GM18498 (cell line): ENCODE measurements at regions not wholly inside any gene's neighbourhood (a gene's known extent, or its start where the extent isn't known, plus 50 kb on each side); places are given as distances from the start of the nearest gene placed in this dataset.

Experiments
- ATAC-seq: cut with Tn5 transposase; IDR thresholded peaks from one replicate; pipeline ENCODE4 v1.9.1; 2021; ENCODE audit warnings: mild to moderate bottlenecking, moderate library complexity; ENCODE audit not compliant: unreplicated experiment

- ATAC-seq: no peak
Measured at GRCh38 chr6:145318952-145319351, 416.4 kb downstream of the EPM2A start.

- ATAC-seq: no peak
Measured at GRCh38 chr6:145319605-145320004, 415.7 kb downstream of the EPM2A start.

- no peak for ATAC-seq
Measured at GRCh38 chr6:145323646-145324045, 411.7 kb downstream of the EPM2A start.

- no peak for ATAC-seq
Measured at GRCh38 chr6:145327586-145327985, 407.7 kb downstream of the EPM2A start.

- no peak for ATAC-seq
Measured at GRCh38 chr6:145329257-145329656, 406.1 kb downstream of the EPM2A start.

GRCh38 chr6:145331066-145331465, 404.3 kb downstream of the EPM2A start:
- ATAC-seq: no peak

GRCh38 chr6:145332011-145332410, 403.3 kb downstream of the EPM2A start:
- ATAC-seq: no peak

- ATAC-seq: no peak
Measured at GRCh38 chr6:145336119-145336518, 399.2 kb downstream of the EPM2A start.

- no peak for ATAC-seq
Measured at GRCh38 chr6:145339089-145339488, 396.2 kb downstream of the EPM2A start.

GRCh38 chr6:145340256-145340655, 395.1 kb downstream of the EPM2A start:
- ATAC-seq: no peak

GRCh38 chr6:145345094-145345493, 390.2 kb downstream of the EPM2A start:
- ATAC-seq: no peak

- ATAC-seq: no peak
Measured at GRCh38 chr6:145347216-145347615, 388.1 kb downstream of the EPM2A start.

GRCh38 chr6:145349950-145350510, 385.3 kb downstream of the EPM2A start:
- peak; percentile 84 for ATAC-seq

- no peak for ATAC-seq
Measured at GRCh38 chr6:145350928-145351327, 384.4 kb downstream of the EPM2A start.

- ATAC-seq: no peak
Measured at GRCh38 chr6:145352382-145353080, 382.8 kb downstream of the EPM2A start.

- no peak for ATAC-seq
Measured at GRCh38 chr6:145360865-145361264, 374.5 kb downstream of the EPM2A start.

GRCh38 chr6:145367149-145367548, 368.2 kb downstream of the EPM2A start:
- no peak for ATAC-seq

GRCh38 chr6:145368075-145368474, 367.2 kb downstream of the EPM2A start:
- ATAC-seq: no peak

GRCh38 chr6:145370559-145370958, 364.8 kb downstream of the EPM2A start:
- ATAC-seq: no peak

- ATAC-seq: peak; percentile 98
Measured at GRCh38 chr6:145372671-145373151, 362.6 kb downstream of the EPM2A start.

- no peak for ATAC-seq
Measured at GRCh38 chr6:145373826-145374225, 361.5 kb downstream of the EPM2A start.

- no peak for ATAC-seq
Measured at GRCh38 chr6:145374570-145374969, 360.8 kb downstream of the EPM2A start.

GRCh38 chr6:145375502-145375901, 359.8 kb downstream of the EPM2A start:
- no peak for ATAC-seq
